Stimulated activated CD4-positive, alpha-beta T cell treated with anti-CD3 and anti-CD28 coated beads, Interleukin-12 subunit alpha, Interleukin-12 subunit beta, amount 100 ng/mL, for 4 hours (primary cell): ENCODE measurements at regions not wholly inside any gene's neighbourhood (a gene's known extent, or its start where the extent isn't known, plus 50 kb on each side); places are given as distances from the start of the nearest gene placed in this dataset.

Source experiments
- DNase-seq: peaks from one replicate; pipeline ENCODE4 v3.0.0-alpha.2; 2020

DNA sequence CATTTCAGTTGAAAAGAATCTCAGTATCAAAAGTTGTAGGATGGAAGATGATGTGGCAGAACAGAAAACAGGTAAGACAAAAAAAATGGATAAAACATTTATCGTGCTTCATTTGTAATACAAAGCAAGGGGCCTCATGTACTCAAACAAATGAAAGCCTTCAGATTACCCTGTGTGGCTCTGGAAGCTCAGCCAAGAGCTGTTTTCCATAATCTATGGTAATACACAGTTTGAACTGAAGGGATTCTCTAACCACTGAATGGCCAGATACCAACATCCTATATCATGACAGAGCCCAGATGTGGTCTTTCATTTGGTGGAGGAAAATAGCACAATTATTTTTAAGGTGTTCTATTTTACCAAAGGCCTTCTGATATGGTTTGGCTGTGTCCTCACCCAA is 272.1 kb upstream of the RND3 start:
- no peak for DNase-seq

DNA sequence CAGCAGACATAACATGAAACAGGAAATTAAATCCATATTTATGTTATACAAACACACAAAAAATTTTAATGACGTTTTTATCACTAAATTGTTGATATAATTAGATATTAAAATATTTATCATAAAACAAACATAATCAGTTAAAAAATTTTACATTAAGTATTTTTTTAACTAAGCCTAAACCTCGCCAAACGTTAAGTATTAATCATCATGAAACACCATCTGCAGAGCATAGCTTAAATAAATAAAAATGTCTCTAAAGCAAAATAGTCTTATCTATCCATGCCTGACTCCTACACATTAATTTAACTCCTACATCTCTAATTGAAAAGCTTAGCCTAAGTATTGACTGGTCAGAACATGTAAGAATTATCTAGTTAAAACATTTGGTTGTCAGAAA is 271.6 kb upstream of the RND3 start:
- DNase-seq = no peak

DNA sequence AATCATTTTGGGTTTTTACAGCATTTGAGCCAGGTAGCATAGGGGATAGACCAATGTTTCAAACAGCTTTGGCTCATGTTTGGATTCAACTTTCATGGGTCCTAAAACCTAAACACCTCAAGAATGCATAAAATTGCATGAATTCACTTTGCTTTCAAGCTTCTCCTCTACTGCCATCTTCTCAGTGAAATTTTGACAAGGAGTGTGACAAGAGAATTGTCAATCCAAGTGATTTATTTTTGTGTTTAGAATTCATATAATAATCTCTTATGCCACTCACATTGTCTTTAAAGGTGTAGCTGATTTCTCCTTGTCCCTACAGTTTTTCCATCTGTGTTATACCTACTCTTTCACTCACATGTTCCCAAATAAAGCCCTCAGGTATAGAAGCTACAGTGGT is 264.8 kb upstream of the RND3 start:
- DNase-seq = no peak

DNA sequence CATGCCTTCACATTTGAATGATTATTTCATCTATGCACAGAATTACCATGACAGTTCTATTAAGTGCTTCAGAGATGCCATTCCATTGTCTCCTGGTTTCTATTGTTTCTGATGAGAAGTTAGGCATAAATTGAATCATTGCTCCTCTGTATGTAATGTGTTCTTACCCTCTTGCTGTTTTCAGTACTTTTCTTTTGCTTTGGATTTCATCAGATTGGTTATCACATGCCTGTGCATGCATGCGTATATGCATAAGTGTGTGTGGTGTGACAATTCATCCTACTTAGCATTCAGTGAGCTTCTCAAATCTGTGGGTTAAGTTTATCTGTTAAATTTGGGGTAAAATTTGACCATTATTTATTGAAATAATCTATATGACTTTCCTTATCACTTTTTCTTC is 263.3 kb upstream of the RND3 start:
- DNase-seq = no peak

DNA sequence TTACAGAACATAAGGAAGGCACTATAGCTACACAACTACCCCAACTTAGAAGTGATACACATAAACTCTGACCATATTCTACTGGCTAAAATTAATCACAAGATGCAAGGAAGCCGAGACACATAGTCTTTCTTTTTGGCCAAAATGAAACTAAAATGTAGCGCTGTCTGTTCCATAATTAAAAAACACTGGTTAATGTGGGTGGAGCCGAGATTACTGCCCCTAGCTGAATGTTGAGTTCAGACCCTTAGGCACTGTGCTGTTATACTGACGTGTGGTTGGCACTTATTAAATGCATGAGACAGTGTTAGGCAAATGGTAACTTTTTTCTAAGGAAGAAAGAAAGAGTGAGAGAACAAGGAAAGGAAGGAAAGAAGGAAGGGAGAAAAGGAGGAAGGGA is 254.6 kb upstream of the RND3 start:
- DNase-seq = no peak

DNA sequence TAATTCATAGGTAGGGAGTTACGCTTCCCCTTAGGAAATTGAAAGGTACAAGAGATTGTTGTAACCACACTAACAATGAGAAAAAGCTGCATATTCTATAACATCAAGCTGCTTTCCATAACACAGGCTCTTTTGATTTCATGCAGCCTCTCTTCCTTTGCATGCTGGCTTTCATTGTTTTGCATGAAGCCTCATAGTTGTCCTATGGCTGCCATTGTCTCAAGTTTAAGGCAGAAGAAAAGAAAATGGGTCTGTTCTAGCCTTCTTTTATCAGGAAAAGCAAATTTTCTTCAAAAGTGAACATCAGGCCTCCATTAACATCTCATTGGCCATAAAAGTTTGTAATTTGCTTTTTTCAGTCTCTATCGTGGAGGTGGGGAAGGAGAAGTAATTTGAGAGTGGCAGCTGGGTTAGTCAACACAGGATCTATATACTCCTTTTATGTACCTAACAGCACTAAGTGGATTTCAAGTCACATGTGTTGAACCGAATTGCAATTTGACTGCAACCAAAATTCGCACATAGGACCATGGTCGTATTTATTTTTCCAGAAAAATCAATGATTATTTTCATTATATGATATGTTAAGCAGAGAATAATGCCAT is 248.5 kb upstream of the RND3 start:
- no peak for DNase-seq

DNA sequence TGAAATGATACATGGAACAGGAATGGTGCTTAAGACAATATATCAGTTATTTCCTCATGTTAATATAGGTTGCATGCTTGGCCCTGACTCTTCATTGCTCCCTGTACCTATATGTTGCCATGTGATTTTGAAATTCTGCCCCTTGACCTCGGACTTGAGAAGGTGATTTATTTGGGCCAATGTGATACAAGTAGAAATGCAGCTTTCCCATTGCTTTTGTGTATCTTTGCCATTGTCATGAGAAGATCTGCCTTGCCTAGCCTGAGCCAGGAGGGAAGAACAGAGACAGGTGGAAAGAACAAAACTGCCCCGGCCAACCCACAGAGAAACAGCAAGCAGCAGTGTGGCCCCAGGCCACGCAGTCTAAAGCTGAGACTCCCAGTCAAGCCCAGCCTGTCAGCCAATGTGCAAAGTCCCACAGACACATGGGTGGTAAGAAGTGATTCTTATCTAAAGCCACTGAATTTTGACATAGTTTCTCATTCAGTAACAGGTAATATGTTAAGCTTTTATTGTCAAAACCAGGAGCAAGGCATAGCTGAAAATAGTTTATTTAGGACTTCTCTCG is 245.7 kb upstream of the RND3 start:
- no peak for DNase-seq

DNA sequence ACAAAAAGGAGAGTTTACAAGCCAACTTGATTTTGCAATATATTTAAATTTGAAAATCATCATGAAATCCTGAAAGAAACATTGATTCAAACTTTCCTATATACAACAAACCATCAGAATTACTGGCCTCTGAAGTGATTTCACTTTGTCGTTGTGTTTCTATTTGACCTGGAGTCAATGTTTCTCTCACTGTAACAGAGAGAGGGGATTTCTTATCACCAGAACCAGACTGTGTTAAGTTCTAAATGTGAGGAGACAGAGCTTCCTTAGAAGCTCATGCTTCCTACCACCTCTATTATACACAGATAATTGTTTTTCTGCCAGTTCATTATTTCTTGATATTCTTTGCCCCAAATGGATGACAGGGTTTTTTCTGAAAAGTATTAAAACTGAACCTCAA is 245.0 kb upstream of the RND3 start:
- DNase-seq = no peak

DNA sequence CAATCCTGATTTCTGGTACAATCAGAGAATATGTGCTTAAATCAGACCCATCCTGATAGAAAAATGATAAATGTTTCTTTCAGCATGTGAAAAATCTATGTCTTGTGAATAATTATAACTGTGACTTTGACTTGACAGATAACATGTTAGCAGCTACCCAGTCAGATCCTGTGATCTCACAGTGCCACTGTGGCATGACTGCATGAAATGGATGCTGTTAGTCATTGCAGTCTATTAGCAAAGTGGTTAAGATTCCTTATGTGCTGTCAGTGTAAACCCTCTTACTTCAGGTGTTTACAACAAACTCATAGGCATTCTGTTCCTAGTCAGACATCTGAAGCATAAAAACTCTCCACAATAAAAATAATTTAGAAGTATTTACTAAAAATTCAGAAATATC is 244.6 kb upstream of the RND3 start:
- DNase-seq = no peak

DNA sequence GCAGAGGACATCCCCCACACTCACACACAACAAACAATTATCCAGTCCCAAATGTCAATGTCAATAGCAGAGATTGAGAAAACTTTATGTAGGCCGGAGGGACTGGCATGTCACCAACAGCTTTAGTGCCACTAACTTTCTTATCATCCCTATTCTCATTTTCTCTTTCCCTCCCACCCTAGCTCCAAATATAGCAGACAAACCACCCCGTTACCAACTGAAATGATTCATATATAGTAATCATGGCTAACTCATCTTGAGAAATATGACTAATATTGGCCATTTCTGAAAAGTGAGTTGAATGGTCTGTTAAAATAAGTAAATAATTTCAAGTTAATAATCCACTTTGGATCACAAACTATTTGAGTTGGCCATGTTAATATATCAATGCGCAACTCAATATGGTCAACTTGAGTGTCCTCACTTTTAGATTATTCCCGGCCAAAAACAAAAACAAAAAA is 242.1 kb upstream of the RND3 start:
- DNase-seq = no peak

DNA sequence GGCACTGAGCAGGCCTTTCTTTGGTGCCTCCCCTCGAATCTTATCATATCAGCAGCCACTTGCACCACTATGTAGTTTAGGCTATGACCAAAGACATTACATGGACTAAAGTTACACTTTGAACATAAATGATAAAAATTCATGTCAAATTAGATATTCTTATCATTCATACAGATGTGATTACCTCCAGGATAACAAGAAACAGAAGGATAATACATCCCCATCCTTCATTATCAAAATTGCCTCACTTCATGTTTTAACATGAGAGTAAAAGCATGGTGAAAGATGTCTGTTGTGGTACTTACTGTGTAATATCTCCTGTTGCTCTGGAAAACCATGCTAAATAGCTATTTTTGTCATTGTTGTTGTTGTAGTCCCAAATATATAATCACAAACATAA is 230.8 kb upstream of the RND3 start:
- DNase-seq = no peak

DNA sequence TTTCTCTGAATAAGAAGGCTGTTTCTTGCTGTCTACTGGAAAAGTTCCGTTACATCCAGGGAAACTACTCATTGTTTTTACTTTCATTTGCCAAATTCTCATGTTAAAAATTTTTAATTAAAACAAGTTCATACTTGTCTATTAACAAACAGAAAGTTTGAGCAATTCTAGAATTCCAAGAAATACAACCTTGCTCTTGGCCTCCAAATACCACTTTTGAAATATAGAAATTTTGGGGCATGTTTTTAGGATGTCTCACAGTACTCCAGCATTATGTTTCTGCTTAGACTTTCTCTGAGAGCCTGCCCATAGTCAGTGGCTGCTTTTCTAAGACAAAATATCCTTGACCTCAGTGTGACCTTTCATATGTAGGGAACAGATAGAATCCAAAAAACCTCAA is 228.7 kb upstream of the RND3 start:
- DNase-seq = no peak

DNA sequence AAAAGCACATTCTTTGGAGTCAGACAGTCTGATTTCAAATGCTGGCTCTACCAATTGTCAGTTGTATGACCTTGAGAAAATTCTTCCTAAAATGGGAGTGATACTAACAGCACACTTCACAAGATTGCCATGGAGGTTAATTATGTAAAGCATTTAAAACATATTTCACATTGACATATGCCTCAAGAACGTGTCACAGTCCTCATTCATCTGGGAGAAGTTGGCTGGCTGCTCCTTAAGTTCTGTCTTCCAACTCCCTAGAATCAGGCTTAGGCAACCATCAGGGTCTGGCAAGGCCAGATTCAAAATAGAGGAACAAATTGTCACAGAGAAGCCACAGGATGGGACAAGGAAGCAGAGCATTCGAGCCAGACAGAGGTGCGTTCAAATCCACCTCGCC is 228.0 kb upstream of the RND3 start:
- DNase-seq = no peak

DNA sequence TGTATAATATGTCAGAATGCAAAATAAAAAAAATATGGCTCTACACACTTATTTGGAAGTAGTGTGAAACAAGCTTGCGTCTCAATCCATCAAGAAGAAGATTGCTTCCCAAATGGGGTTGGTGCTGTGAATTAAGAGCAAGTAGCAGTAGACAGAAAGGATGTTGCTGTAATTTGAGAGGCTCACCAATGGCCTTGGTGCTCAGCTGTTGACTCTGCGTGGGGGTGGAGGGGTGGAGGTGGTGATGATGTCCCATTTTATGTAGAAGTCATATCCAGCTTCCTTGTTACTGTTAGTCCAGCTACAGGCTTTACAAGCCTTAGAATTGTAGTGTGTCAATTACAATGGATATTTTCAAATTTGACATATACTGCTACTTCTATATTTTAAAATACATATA is 223.4 kb upstream of the RND3 start:
- DNase-seq = no peak

DNA sequence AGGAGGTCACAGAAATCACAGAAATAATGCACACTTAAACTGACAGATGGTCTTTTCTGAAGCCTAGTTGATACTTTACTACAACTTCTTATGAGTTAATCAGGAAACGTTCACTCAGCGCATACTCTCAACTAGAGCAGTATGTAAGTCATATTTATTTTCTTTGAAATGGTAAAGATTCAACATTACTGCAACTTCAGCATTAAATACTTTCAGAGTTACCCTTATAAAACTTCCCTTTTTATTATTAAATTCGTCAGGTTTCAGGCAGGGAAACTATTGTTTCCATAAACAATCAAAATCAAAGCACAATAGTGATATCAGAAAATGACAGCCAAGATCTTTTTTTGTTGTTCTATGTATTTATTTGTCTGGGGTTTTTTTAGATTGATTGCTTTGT is 222.6 kb upstream of the RND3 start:
- DNase-seq = no peak

DNA sequence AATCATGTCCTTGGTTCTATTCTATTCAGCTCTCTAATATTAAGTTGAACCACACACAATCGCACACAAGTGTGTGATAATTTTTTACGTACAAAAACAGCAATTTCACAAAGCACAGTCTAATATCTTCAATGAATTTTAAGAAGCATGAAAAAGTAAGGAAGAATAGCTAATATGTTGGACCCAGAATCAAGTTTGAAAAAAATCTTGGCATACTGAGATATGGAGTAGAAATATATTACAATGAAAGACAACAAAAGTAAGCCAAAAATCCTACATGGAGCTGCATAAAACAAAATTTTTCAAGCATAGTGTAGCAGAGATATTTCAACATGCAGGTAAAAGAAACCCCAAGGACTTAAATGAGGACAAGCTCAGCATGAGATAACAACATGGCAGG is 219.1 kb upstream of the RND3 start:
- no peak for DNase-seq

DNA sequence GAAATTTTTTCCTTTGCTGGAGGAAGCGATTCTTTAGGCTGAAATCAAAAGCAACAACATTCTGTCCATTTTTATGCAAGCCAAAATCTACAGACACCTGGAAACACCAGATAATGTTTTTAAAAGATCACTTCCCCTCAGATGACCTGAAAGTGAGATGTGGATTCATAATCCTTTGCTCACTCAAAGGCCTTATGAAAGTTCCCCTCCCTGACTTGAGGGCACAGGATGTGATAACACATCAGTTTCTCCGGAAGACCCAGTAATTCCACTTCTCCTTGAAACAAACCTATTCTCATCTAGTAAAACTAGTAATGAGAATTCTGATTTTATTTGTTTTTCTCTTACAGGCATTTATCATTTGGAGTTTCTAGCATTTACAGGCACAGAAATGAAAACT is 218.3 kb upstream of the RND3 start:
- no peak for DNase-seq

DNA sequence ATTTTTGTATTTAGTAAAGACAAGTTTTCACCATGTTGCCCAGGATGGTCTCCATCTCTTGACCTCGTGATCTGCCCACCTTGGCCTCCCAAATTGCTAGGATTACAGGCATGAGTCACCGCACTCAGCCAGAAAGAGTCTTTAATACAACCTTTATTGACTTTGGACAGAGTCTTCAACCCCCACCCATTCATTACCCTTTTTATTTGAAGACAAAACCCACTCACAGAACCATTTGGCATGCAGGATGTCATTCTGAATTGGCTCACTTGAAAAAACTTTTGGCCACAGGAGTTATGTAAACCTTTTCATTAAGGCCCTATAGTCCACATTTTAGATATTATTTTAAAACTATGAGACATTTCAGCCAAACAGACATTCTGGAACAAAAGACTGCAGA is 217.9 kb upstream of the RND3 start:
- DNase-seq = no peak

DNA sequence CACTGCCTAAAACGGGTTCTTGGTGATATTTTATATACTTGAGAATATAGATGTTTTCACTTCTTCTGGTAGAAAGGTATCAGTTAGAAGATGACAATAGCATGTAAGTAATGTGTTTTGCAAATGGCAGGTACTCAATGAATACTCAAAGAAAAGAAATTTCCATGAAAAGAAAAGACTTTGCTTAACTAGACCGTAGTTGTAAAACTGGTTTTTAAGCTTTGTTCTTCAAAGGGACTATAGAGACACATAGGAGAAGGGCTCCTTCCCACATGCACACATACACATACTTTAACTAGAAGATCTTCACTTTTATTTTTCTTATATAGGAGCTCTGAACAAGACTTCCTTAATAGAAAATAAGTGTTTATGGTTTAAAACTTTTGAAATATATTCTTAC is 215.3 kb upstream of the RND3 start:
- DNase-seq = no peak

DNA sequence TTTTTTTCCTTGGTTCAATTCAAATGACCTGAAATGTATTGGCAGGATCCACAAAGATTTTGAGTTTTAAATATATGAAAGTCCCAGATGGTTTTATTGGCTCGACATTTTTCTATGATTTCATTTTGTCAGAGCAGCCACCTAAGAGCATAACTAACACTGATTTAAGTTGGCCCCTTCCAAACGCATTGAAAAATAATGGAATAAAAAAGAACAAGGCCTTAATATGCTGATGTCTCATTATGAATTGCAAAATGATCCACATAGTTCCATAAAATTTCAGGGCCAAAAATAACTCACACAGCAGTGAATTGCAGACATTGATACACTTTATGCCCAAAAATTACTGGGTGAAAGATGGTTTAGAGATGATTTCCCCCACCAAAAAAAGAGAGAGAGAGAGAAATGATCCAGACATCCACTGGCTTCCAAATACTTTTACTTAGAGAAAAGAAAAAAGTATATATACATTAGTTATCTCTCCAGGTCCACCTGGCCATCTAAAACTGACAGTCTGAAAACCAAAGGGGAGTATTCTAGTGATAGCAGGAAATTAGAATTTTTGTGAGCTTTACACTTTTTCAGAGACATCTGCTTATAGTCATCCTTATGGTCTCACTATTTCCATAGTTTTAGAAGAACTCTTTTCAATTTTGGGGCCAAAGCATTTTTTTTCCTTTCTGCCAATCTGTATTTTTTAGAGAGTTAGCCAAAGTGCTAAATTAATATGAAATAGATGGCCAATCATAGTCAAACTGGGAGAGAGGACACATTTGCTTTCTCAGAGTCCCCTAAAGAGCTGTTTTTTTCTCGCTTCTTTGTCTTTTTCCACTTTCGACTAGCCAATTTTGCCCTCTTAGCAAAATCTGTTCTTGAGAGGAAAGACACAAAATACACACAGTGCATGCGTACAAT is 213.5 kb upstream of the RND3 start:
- no peak for DNase-seq

DNA sequence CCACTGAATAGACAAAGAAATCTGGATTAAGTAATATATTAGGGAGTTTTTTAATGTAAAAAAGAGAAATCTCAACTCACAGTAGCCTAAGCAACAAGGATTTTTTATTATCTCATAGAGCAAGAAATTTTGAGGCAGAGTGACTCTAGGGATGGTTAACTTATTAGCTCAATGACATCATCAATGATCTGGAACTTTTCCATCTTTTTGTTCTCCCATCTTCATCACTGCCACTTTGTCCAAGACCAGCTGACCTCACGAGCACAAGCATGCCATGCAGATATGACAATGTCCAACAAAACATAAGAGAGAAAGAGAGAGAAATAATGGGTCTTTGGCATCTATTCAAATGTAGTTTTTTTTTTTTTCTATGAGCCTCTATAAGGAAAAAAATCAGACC is 211.8 kb upstream of the RND3 start:
- DNase-seq = no peak

DNA sequence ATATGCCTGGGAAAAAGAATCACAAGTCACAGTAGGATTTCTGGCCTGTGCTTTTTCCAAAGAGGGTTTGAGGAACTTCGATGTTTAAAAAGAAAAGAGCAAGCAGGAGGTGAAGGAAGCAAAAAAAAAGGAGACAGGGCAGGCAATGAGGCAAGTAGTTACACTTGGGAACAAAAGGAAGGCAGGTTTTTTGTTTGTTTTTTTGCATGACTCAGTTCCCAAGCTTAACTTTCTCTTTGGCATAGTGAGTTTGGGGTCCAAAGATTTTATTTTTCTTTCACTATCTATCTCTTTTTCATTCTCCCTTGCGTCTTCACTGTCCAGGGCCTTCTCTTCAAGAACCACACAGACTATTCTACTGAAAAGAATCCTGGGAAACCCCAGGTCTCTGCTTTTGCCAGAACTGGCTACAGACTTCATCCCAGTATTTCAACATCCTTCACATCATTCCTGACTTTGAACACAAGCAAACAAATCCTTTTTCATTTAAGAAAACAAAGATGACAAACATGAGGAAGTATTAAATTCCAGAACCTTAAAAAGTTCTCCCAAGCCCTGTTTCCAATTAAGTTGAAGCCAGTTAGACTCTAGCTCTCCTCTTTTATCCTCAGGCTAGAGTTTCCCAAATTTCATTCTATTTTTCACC is 210.7 kb upstream of the RND3 start:
- DNase-seq = no peak

DNA sequence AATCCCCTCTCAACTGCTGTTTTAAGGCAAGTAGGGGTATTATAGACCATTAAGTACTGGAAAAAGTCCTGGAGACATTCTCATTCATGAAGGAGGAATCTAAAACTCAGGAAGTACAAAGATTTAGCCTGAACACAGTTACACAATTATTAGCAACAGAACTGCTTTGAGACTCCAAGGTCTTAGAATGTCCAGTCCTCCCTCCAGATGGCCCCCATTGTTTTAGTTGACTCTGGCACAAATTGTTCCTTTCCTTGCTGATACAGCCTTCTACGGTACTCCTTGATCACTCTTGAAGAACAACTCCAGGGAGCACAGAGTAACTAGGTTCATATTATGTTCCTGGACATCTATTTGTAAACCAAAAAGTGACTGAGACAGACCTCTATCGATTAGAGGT is 210.1 kb upstream of the RND3 start:
- DNase-seq = no peak
